MM.1S (cell line): ENCODE measurements at regions not wholly inside any gene's neighbourhood (a gene's known extent, or its start where the extent isn't known, plus 50 kb on each side); places are given as distances from the start of the nearest gene placed in this dataset.

Experiments used
- DNase-seq: peaks from one replicate; pipeline ENCODE4 v3.0.0-alpha.2; 2015
- H2AFZ ChIP-seq: fragments of 300-600 bp; sonication (generic); 2 replicates; pipeline ENCODE4 v1.6.0; 2016; ENCODE audit warnings: antibody characterized with exemption, low read length
- H3F3A ChIP-seq: fragments of 300-600 bp; sonication (generic); 2 replicates; pipeline ENCODE4 v1.6.1; 2016; ENCODE audit warnings: mild to moderate bottlenecking, antibody characterized with exemption, low read length, moderate library complexity, mixed read lengths; ENCODE audit not compliant: insufficient read depth
- H3K27ac ChIP-seq: fragments of 300-600 bp; sonication (generic); 2 replicates; pipeline ENCODE4 v1.5.1; 2016; ENCODE audit warnings: mild to moderate bottlenecking, low read length
- H3K27me3 ChIP-seq: fragments of 300-600 bp; sonication (generic); replicated peaks from 2 replicates; pipeline ENCODE4 v1.6.0; 2016; ENCODE audit warnings: low read length; ENCODE audit not compliant: insufficient read depth
- H3K36me3 ChIP-seq: fragments of 300-600 bp; sonication (generic); replicated peaks from 2 replicates; pipeline ENCODE4 v1.6.1; 2016; ENCODE audit warnings: mild to moderate bottlenecking, low read length, mixed read lengths; ENCODE audit not compliant: insufficient read depth
- H3K4me1 ChIP-seq: fragments of 300-600 bp; sonication (generic); 2 replicates; pipeline ENCODE4 v1.6.1; 2016; ENCODE audit warnings: low read length, mixed read lengths
- H3K4me2 ChIP-seq: fragments of 300-600 bp; sonication (generic); 2 replicates; pipeline ENCODE4 v1.6.0; 2016; ENCODE audit warnings: low read depth, low read length
- H3K4me3 ChIP-seq: fragments of 300-600 bp; sonication (generic); 2 replicates; pipeline ENCODE4 v1.5.1; 2016; ENCODE audit warnings: low read length, mixed read lengths
- H3K79me2 ChIP-seq: fragments of 300-600 bp; sonication (generic); 2 replicates; pipeline ENCODE4 v1.6.1; 2016; ENCODE audit warnings: mixed run types, low read length, mixed read lengths
- H3K9ac ChIP-seq: fragments of 300-600 bp; sonication (generic); 2 replicates; pipeline ENCODE4 v1.6.1; 2016; ENCODE audit warnings: low read length, mixed read lengths
- H3K9me2 ChIP-seq: fragments of 300-600 bp; sonication (generic); replicated peaks from 2 replicates; pipeline ENCODE4 v1.6.1; 2016; ENCODE audit warnings: mild to moderate bottlenecking, low read length, mixed read lengths; ENCODE audit not compliant: insufficient read depth
- H3K9me3 ChIP-seq: fragments of 300-600 bp; sonication (generic); replicated peaks from 2 replicates; pipeline ENCODE4 v1.6.1; 2016; ENCODE audit warnings: mild to moderate bottlenecking, low read length, mixed read lengths; ENCODE audit not compliant: insufficient read depth
- H4K20me1 ChIP-seq: fragments of 300-600 bp; sonication (generic); 2 replicates; pipeline ENCODE4 v1.6.1; 2016; ENCODE audit warnings: mild to moderate bottlenecking, low read length, moderate library complexity, mixed read lengths; ENCODE audit not compliant: insufficient read depth
- EZH2 ChIP-seq: fragments of 300-600 bp; sonication (generic); optimal IDR thresholded peaks from 2 replicates; pipeline ENCODE3; 2017; ENCODE audit warnings: low read depth, mild to moderate bottlenecking, antibody characterized with exemption, low read length, mixed read lengths
- EZH2phosphoT487 ChIP-seq: fragments of 300-600 bp; sonication (generic); IDR thresholded peaks from 2 replicates; pipeline ENCODE4 v1.6.1; 2018; ENCODE audit warnings: antibody characterized with exemption, low read length
- TF ChIP-seq, protein P1 (sequence below): fragments of 300-600 bp; sonication (generic); IDR thresholded peaks from 2 replicates; pipeline ENCODE4 v1.5.1; 2016; ENCODE audit warnings: antibody characterized with exemption, low read length, mixed read lengths

DNA sequence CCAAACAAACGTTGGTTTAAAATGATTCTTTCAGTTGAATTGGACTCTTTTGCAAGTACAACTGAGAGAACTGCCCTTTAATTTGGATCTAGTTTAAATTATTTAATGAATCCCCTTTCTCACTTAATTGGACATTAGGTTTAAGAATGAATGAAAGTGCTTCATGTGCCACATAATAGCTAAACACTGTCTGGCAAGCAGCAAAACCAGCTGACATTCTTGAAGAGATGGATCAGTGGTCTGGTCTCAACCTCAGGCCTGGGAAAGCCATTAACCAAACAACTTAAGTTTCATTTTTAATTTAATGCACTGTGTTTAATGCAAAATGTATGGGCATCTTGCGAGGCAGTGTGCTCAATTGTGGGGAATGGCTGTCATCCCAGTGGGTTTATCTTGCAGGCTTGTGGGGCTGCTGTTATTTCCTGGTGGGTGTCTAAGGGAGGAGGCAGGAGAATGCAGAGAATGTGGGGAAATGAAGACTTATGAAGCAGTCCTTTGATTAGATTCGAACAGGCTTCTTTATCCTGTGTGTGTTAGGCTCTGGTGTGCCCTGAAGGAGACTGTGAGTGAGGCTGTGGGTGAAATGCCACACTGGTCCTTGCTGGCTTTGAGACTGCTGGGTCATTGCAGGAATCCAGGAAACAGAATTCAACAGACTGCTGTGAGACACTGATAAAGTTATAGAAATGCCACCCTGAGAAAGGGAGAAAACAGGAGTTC is 144.1 kb upstream of the PELI2 start:
- Histone ChIP-seq H3K36me3 (no peaks in the 10 kb centered on the region), H3K9me2 (no peaks in the 10 kb centered on the region), H3K4me1 (no peaks in the 10 kb centered on the region), H3K9ac (no peak overlapping the region), H3K27me3 (no peaks in the 10 kb centered on the region), H3K79me2 (no peaks in the 10 kb centered on the region), H4K20me1 (no peaks in the 10 kb centered on the region), H3K4me3 (no peak overlapping the region), H2AFZ (no peak overlapping the region), H3K4me2 (no peak overlapping the region), H3K27ac (no peak overlapping the region), H3K9me3 (no peaks in the 10 kb centered on the region), H3F3A (no peaks in the 10 kb centered on the region)
- TF ChIP-seq, protein P1, sequence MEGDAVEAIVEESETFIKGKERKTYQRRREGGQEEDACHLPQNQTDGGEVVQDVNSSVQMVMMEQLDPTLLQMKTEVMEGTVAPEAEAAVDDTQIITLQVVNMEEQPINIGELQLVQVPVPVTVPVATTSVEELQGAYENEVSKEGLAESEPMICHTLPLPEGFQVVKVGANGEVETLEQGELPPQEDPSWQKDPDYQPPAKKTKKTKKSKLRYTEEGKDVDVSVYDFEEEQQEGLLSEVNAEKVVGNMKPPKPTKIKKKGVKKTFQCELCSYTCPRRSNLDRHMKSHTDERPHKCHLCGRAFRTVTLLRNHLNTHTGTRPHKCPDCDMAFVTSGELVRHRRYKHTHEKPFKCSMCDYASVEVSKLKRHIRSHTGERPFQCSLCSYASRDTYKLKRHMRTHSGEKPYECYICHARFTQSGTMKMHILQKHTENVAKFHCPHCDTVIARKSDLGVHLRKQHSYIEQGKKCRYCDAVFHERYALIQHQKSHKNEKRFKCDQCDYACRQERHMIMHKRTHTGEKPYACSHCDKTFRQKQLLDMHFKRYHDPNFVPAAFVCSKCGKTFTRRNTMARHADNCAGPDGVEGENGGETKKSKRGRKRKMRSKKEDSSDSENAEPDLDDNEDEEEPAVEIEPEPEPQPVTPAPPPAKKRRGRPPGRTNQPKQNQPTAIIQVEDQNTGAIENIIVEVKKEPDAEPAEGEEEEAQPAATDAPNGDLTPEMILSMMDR: no peak
- TF ChIP-seq EZH2phosphoT487 (no peak), EZH2 (no peak)
- no peak for DNase-seq

DNA sequence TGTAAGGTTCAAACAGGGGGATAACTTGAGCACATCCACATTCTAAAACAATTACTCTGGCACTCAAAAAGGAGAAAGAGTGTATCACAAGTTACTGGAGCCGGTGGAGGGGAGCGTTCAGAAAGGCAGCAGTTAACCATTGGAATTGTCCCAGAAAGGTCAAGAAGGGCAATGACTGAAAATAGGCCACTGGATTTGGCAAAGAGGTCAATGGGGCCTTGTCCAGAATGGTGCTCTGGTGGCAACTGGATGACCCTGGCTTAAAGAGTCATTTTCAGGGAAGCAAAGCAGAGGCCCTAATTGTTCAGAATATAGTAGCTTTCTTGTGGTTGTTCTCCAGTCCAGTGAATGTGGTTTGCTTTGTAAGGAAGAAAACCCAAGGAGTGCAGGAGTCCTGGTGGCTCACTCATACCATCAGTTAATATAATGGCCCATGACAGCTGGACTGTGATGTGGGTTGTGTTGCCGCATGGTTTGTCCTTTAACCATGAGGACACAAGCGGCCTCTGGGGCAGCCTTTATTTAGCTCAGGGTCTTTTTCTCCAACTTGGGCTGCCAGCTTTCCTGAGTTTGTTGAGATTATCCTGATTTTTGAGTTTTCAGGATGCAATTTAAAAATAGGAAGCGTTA is 142.8 kb upstream of the PELI2 start:
- Histone ChIP-seq H3K4me2 (no peak overlapping the region), H3K36me3 (no peaks in the 10 kb centered on the region), H3K27me3 (no peaks in the 10 kb centered on the region), H3K4me3 (no peak overlapping the region), H3K4me1 (no peaks in the 10 kb centered on the region), H2AFZ (no peak overlapping the region), H3K9me3 (no peaks in the 10 kb centered on the region), H3F3A (no peaks in the 10 kb centered on the region), H3K9ac (no peak overlapping the region), H3K9me2 (no peaks in the 10 kb centered on the region), H3K79me2 (no peaks in the 10 kb centered on the region), H3K27ac (no peak overlapping the region), H4K20me1 (no peaks in the 10 kb centered on the region)
- TF ChIP-seq, protein P1: no peak
- no peak for TF ChIP-seq EZH2
- no peak for TF ChIP-seq EZH2phosphoT487
- no peak for DNase-seq

DNA sequence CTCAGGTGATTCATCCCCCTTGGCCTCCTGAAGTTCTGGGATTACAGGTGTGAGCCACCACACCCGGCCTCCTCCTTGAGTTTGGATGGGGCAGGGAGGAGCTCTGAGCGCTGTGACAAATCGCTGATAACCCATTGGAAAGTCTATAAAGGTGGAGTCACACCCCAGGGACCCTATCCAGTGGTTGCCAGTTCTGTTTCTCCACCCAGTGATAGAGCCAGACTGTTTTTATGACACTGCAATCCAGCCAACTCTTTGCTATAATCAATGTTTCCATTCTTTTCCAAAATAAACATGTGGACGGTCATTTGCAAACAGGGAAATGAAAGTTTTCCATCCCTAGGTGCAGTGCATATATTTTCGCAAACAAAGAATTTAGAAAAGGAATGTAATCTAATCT is 142.0 kb upstream of the PELI2 start:
- Histone ChIP-seq H3K36me3 (no peaks in the 10 kb centered on the region), H3K4me1 (no peaks in the 10 kb centered on the region), H3K4me2 (no peak overlapping the region), H3K9me3 (no peaks in the 10 kb centered on the region), H3K9ac (no peak overlapping the region), H4K20me1 (no peaks in the 10 kb centered on the region), H3K9me2 (no peaks in the 10 kb centered on the region), H3K4me3 (no peak overlapping the region), H3K27ac (no peak overlapping the region), H2AFZ (no peak overlapping the region), H3F3A (no peaks in the 10 kb centered on the region), H3K27me3 (no peaks in the 10 kb centered on the region), H3K79me2 (no peaks in the 10 kb centered on the region)
- TF ChIP-seq EZH2: no peak
- TF ChIP-seq EZH2phosphoT487: no peak
- TF ChIP-seq, protein P1: no peak
- DNase-seq: no peak
